H9 (cell line): ENCODE measurements at regions not wholly inside any gene's neighbourhood (a gene's known extent, or its start where the extent isn't known, plus 50 kb on each side); places are given as distances from the start of the nearest gene placed in this dataset.

Experiments used
- DNase-seq: peaks from one replicate; pipeline ENCODE4 v3.0.0-alpha.2; 2017
- H2AFZ ChIP-seq: one replicate; pipeline ENCODE4 v1.6.1; 2013; ENCODE audit warnings: mild to moderate bottlenecking, low read length, control low read depth, moderate library complexity
- H2AK5ac ChIP-seq: 2 replicates; pipeline ENCODE4 v1.6.1; 2013; ENCODE audit warnings: low read length, control low read depth, mixed read lengths; ENCODE audit not compliant: insufficient read length
- H2BK120ac ChIP-seq: one replicate; pipeline ENCODE4 v1.6.1; 2013; ENCODE audit warnings: low read depth, mild to moderate bottlenecking, low read length, control low read depth, inconsistent platforms; ENCODE audit not compliant: poor library complexity, severe bottlenecking
- H2BK12ac ChIP-seq: 2 replicates; pipeline ENCODE4 v1.6.1; 2013; ENCODE audit warnings: low read length, control low read depth, mixed read lengths, low read depth; ENCODE audit not compliant: insufficient read length
- H2BK15ac ChIP-seq: 2 replicates; pipeline ENCODE4 v1.6.1; 2013; ENCODE audit warnings: low read depth, low read length, control low read depth
- H2BK20ac ChIP-seq: one replicate; pipeline ENCODE4 v1.6.1; 2013; ENCODE audit warnings: low read depth, mild to moderate bottlenecking, low read length, control low read depth, inconsistent platforms; ENCODE audit not compliant: poor library complexity, severe bottlenecking
- H2BK5ac ChIP-seq: 2 replicates; pipeline ENCODE4 v1.6.1; 2013; ENCODE audit warnings: low read length, control low read depth, mixed read lengths; ENCODE audit not compliant: insufficient read length
- H3K14ac ChIP-seq: 2 replicates; pipeline ENCODE4 v1.6.1; 2013; ENCODE audit warnings: low read length, control low read depth; ENCODE audit not compliant: insufficient read depth
- H3K18ac ChIP-seq: 2 replicates; pipeline ENCODE4 v1.6.1; 2013; ENCODE audit warnings: low read depth, mild to moderate bottlenecking, mixed read lengths, low read length, control low read depth; ENCODE audit not compliant: insufficient read length
- H3K23ac ChIP-seq: 2 replicates; pipeline ENCODE4 v1.6.1; 2013; ENCODE audit warnings: low read length, control low read depth, mixed read lengths, low read depth; ENCODE audit not compliant: insufficient read length
- H3K23me2 ChIP-seq: 2 replicates; pipeline ENCODE4 v1.6.1; 2013; ENCODE audit warnings: low read depth, mild to moderate bottlenecking, mixed read lengths, low read length, control low read depth; ENCODE audit not compliant: insufficient read length, poor library complexity, severe bottlenecking
- H3K27ac ChIP-seq: 2 replicates; pipeline ENCODE4 v1.5.1; 2013; ENCODE audit warnings: low read length, control low read depth, mixed read lengths, low read depth; ENCODE audit not compliant: insufficient read length
- H3K27me3 ChIP-seq: 2 replicates; pipeline ENCODE4 v1.6.1; 2013; ENCODE audit warnings: low read length, control low read depth, inconsistent platforms; ENCODE audit not compliant: insufficient read depth
- H3K4ac ChIP-seq: 2 replicates; pipeline ENCODE4 v1.6.1; 2013; ENCODE audit warnings: low read depth, mild to moderate bottlenecking, control low read depth, inconsistent platforms, low read length, moderate library complexity
- H3K4me1 ChIP-seq: 2 replicates; pipeline ENCODE4 v1.6.1; 2013; ENCODE audit warnings: low read length, control low read depth, inconsistent platforms; ENCODE audit not compliant: insufficient read depth
- H3K4me2 ChIP-seq: 2 replicates; pipeline ENCODE4 v1.6.1; 2013; ENCODE audit warnings: low read length, control low read depth, mixed read lengths; ENCODE audit not compliant: insufficient read length, insufficient read depth
- H3K56ac ChIP-seq: 2 replicates; pipeline ENCODE4 v1.6.1; 2013; ENCODE audit warnings: low read depth, mild to moderate bottlenecking, mixed read lengths, low read length, control low read depth; ENCODE audit not compliant: insufficient read length
- H3K79me1 ChIP-seq: 2 replicates; pipeline ENCODE4 v1.6.1; 2013; ENCODE audit warnings: low read depth, mild to moderate bottlenecking, moderate library complexity, low read length, control low read depth, inconsistent platforms; ENCODE audit not compliant: insufficient read depth, poor library complexity, severe bottlenecking
- H3K79me2 ChIP-seq: 2 replicates; pipeline ENCODE4 v1.6.1; 2013; ENCODE audit warnings: low read length, control low read depth, inconsistent platforms; ENCODE audit not compliant: insufficient read depth
- H3K9ac ChIP-seq: 2 replicates; pipeline ENCODE4 v1.6.1; 2013; ENCODE audit warnings: low read length, control low read depth, mixed read lengths; ENCODE audit not compliant: insufficient read length; ENCODE audit errors: extremely low read depth
- H3K9me3 ChIP-seq: one replicate; pipeline ENCODE4 v1.6.1; 2013; ENCODE audit warnings: low read depth, low read length, inconsistent platforms; ENCODE audit not compliant: control insufficient read depth
- H3T11ph ChIP-seq: one replicate; pipeline ENCODE4 v1.6.1; 2013; ENCODE audit warnings: mild to moderate bottlenecking, low read length, control low read depth, inconsistent platforms
- H4K20me1 ChIP-seq: one replicate; pipeline ENCODE4 v1.6.1; 2013; ENCODE audit not compliant: control insufficient read depth, insufficient read length, insufficient read depth
- H4K5ac ChIP-seq: 2 replicates; pipeline ENCODE4 v1.6.1; 2013; ENCODE audit warnings: low read depth, mild to moderate bottlenecking, mixed read lengths, low read length, control low read depth; ENCODE audit not compliant: insufficient read length
- H4K8ac ChIP-seq: replicated peaks from 2 replicates; pipeline ENCODE4 v1.6.1; 2013; ENCODE audit warnings: low read length, control low read depth, mixed read lengths, low read depth; ENCODE audit not compliant: insufficient read length
- H4K91ac ChIP-seq: 2 replicates; pipeline ENCODE4 v1.6.1; 2013; ENCODE audit warnings: low read depth, mild to moderate bottlenecking, moderate library complexity, mixed read lengths, low read length, control low read depth; ENCODE audit not compliant: insufficient read length
- H3K27ac Mint-ChIP-seq, 3 experiments: 2 replicates in 2 of 3; 3 replicates in 1 of 3; pipeline ENCODE4 v1.8.0; 2020 to 2021; ENCODE audit warnings: mixed read lengths in 3 of 3, mild to moderate bottlenecking in 1 of 3, moderate library complexity in 1 of 3
- H3K27me3 Mint-ChIP-seq: 2 replicates; pipeline ENCODE4 v1.8.0; 2021; ENCODE audit warnings: low read depth, mild to moderate bottlenecking, moderate library complexity, mixed read lengths
- H3K36me3 Mint-ChIP-seq, 3 experiments: 2 replicates in 2 of 3; 3 replicates in 1 of 3; pipeline ENCODE4 v1.8.0; 2020 to 2021; ENCODE audit warnings: low read depth in 3 of 3, mixed read lengths in 3 of 3; ENCODE audit not compliant: insufficient read depth in 1 of 3
- H3K4me1 Mint-ChIP-seq, 2 experiments: 2 replicates each; pipeline ENCODE4 v1.8.0; 2020; ENCODE audit warnings: mixed read lengths in 2 of 2
- H3K4me3 Mint-ChIP-seq, 2 experiments: 2 replicates in 1 of 2; 3 replicates in 1 of 2; pipeline ENCODE4 v1.8.0; 2020 to 2021; ENCODE audit warnings: mild to moderate bottlenecking in 2 of 2, mixed read lengths in 2 of 2, moderate library complexity in 1 of 2
- H3K9me3 Mint-ChIP-seq, 2 experiments: 2 replicates in 1 of 2; 3 replicates in 1 of 2; pipeline ENCODE4 v1.8.0; 2020; ENCODE audit warnings: mild to moderate bottlenecking in 2 of 2, mixed read lengths in 2 of 2, moderate library complexity in 1 of 2
- WGBS: extraction: QIAGEN DNeasy Blood & Tissue Kit; methylation state at CpG from one replicate; pipeline ENCODE4 v1.1.7; 2013; ENCODE audit warnings: missing lambda C conversion rate, low lambda C conversion rate, mixed read lengths; ENCODE audit not compliant: insufficient read length; ENCODE audit errors: extremely low coverage; 5-methylcytosine and 5-hydroxymethylcytosine counted together
- TF ChIP-seq, protein P1 (sequence below): fragments of 200-600 bp; sonication (generic); conservative IDR thresholded peaks from 3 replicates; pipeline ENCODE4 v1.8.0; 2021; ENCODE audit warnings: antibody characterized with exemption, mild to moderate bottlenecking

DNA sequence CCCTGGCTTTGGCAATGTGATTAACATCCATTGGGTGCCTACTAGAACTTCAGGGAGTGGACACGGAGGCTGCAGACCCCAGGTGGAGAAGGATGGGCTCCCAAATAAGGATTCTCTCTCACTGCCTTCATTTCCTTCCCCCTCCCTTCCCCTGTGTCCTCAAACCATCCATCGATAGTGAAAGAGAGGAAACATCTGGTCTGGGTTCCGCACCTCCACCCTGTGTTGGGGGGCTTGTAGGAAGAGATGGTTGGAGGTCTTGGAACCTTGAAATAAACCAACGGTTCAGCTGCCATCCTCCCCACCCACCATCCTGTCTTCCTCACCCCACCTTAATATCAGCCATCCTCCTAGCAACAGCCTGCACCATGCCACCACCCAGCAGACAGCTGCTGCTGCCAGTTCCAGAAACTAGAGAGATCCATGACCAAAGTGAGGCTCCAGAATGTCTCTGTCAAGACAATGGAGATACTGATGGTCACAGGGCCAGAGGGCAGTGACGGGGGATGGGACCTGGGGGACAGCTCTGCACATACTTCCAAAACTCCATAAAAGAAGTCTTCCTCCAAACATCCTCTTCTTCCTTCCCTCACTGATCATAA, 153.1 kb upstream of the CCND2 start:
- no peak overlapping the region for H3K23ac ChIP-seq
- H3K4ac ChIP-seq = no peak overlapping the region
- H3K27me3 ChIP-seq = no peaks in the 10 kb centered on the region
- no peaks in the 10 kb centered on the region for H3K79me1 ChIP-seq
- WGBS = no CpG with 5 or more reads among the region's 5 CpGs
- no peak overlapping the region for H2BK5ac ChIP-seq
- no peaks in the 10 kb centered on the region for H3K79me2 ChIP-seq
- TF ChIP-seq, protein P1, sequence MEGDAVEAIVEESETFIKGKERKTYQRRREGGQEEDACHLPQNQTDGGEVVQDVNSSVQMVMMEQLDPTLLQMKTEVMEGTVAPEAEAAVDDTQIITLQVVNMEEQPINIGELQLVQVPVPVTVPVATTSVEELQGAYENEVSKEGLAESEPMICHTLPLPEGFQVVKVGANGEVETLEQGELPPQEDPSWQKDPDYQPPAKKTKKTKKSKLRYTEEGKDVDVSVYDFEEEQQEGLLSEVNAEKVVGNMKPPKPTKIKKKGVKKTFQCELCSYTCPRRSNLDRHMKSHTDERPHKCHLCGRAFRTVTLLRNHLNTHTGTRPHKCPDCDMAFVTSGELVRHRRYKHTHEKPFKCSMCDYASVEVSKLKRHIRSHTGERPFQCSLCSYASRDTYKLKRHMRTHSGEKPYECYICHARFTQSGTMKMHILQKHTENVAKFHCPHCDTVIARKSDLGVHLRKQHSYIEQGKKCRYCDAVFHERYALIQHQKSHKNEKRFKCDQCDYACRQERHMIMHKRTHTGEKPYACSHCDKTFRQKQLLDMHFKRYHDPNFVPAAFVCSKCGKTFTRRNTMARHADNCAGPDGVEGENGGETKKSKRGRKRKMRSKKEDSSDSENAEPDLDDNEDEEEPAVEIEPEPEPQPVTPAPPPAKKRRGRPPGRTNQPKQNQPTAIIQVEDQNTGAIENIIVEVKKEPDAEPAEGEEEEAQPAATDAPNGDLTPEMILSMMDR = no peak
- no peak overlapping the region for H4K8ac ChIP-seq
- H4K91ac ChIP-seq = no peak overlapping the region
- peaks cover 8% of the 10 kb centered on the region; the same call in 1 of the 2 replicates for H3K4me1 ChIP-seq
- no peak overlapping the region for H3K18ac ChIP-seq
- no peak overlapping the region for H3K14ac ChIP-seq
- no peak overlapping the region for H2BK15ac ChIP-seq
- no peaks in the 10 kb centered on the region for H4K20me1 ChIP-seq
- H3K56ac ChIP-seq = no peak overlapping the region
- H2AK5ac ChIP-seq = no peak overlapping the region
- H3K9me3 Mint-ChIP-seq = no peaks in the 10 kb centered on the region
- DNase-seq = no peak
- H3K36me3 Mint-ChIP-seq = no peaks in the 10 kb centered on the region; a peak in 1 of 7 replicates
- no peak overlapping the region for H2BK120ac ChIP-seq
- no peak overlapping the region for H3T11ph ChIP-seq
- H3K27me3 Mint-ChIP-seq = peaks cover 15% of the 10 kb centered on the region
- H3K23me2 ChIP-seq = no peaks in the 10 kb centered on the region
- H3K27ac Mint-ChIP-seq = no peak overlapping the region
- H3K4me2 ChIP-seq = no peak overlapping the region
- no peak overlapping the region for H2BK20ac ChIP-seq
- no peaks in the 10 kb centered on the region for H3K9me3 ChIP-seq
- H3K9ac ChIP-seq = no peak overlapping the region
- no peak overlapping the region for H3K4me3 Mint-ChIP-seq
- no peak overlapping the region for H3K27ac ChIP-seq
- H3K4me1 Mint-ChIP-seq = peaks cover 27 to 28% of the 10 kb centered on the region in 2 experiments
- H2BK12ac ChIP-seq = no peak overlapping the region
- no peak overlapping the region for H4K5ac ChIP-seq
- no peak overlapping the region for H2AFZ ChIP-seq
